H1 (cell line): ENCODE measurements at regions not wholly inside any gene's neighbourhood (a gene's known extent, or its start where the extent isn't known, plus 50 kb on each side); places are given as distances from the start of the nearest gene placed in this dataset.

ENCODE experiments used
- CTCF ChIA-PET: fragments of 300-600 bp; sonication (Branson Sonifier 250); formaldehyde crosslinking; loops from one replicate; lab custom pipeline; 2021; ENCODE audit not compliant: partially characterized antibody; lab: Charles Lee
- POLR2A ChIA-PET: fragments of 300-600 bp; sonication (Branson Sonifier 250); formaldehyde crosslinking; loops from one replicate; lab custom pipeline; 2021; ENCODE audit warnings: inconsistent platforms; ENCODE audit not compliant: partially characterized antibody; lab: Charles Lee
- DNase-seq, 2 experiments: peaks; one replicate each; pipeline versions ENCODE4 v3.0.0 to v3.0.0-alpha.2; 2010 to 2022; ENCODE audit warnings: low spot score in 2 of 2, low read depth in 1 of 2, mixed read lengths in 1 of 2
- FAIRE-seq: peaks from 2 replicates; lab custom pipeline; 2011; peaks lifted over from hg19 to GRCh38; lab: Jason Lieb, UNC
- H2AFZ ChIP-seq: 2 replicates; pipeline ENCODE4 v1.8.1; 2012; ENCODE audit warnings: low read length, inconsistent platforms
- H2AK5ac ChIP-seq: 2 replicates; pipeline ENCODE4 v1.6.1; 2013; ENCODE audit warnings: low read depth, low read length
- H2BK120ac ChIP-seq: replicated peaks from 2 replicates; pipeline ENCODE3; 2013; ENCODE audit warnings: low read depth, low read length, inconsistent platforms
- H2BK12ac ChIP-seq: 2 replicates; pipeline ENCODE4 v1.6.1; 2013; ENCODE audit warnings: low read depth, low read length
- H2BK15ac ChIP-seq: 2 replicates; pipeline ENCODE4 v1.6.1; 2013; ENCODE audit warnings: low read length
- H2BK20ac ChIP-seq: 2 replicates; pipeline ENCODE4 v1.6.1; 2013; ENCODE audit warnings: low read length
- H2BK5ac ChIP-seq: 2 replicates; pipeline ENCODE4 v1.6.1; 2013; ENCODE audit warnings: low read depth, low read length
- H3K14ac ChIP-seq: 2 replicates; pipeline ENCODE4 v1.6.1; 2013; ENCODE audit warnings: inconsistent platforms; ENCODE audit not compliant: insufficient read length
- H3K18ac ChIP-seq: 2 replicates; pipeline ENCODE4 v1.6.1; 2013; ENCODE audit warnings: low read length; ENCODE audit errors: extremely low read depth
- H3K23ac ChIP-seq: 2 replicates; pipeline ENCODE4 v1.6.1; 2013; ENCODE audit warnings: inconsistent platforms; ENCODE audit not compliant: insufficient read length
- H3K23me2 ChIP-seq: 2 replicates; pipeline ENCODE4 v1.6.1; 2013; ENCODE audit warnings: low read depth, low read length
- H3K27ac ChIP-seq: 2 replicates; pipeline ENCODE4 v1.6.1; 2011; ENCODE audit warnings: low read depth, low read length, inconsistent platforms
- H3K27me3 ChIP-seq, 4 experiments: replicated peaks in 1 of 4; 1 replicate in 1 of 4; 2 replicates in 3 of 4; pipeline versions ENCODE4 v1.6.1 to v1.8.1; 2011 to 2013; ENCODE audit warnings: low read length in 3 of 4, mild to moderate bottlenecking in 3 of 4, inconsistent platforms in 2 of 4, mixed read lengths in 2 of 4, moderate library complexity in 1 of 4; ENCODE audit not compliant: control insufficient read depth in 3 of 4, insufficient read depth in 3 of 4; ENCODE audit errors: extremely low read depth in 1 of 4
- H3K36me3 ChIP-seq, 4 experiments: 2 replicates each; pipeline versions ENCODE4 v1.6.1 to v1.8.1; 2011 to 2013; ENCODE audit warnings: mild to moderate bottlenecking in 4 of 4, low read length in 3 of 4, moderate library complexity in 2 of 4, control low read depth in 1 of 4, inconsistent platforms in 1 of 4; ENCODE audit not compliant: insufficient read depth in 4 of 4, control insufficient read depth in 2 of 4
- H3K4ac ChIP-seq: replicated peaks from 2 replicates; pipeline ENCODE3; 2013; ENCODE audit warnings: low read length, low read depth, mixed read lengths, inconsistent platforms; ENCODE audit not compliant: insufficient read length
- H3K4me1 ChIP-seq, 4 experiments: replicated peaks in 1 of 4; 1 replicate in 1 of 4; 2 replicates in 3 of 4; pipeline versions ENCODE4 v1.6.1 to v1.8.1; 2011 to 2013; ENCODE audit warnings: low read length in 3 of 4, inconsistent platforms in 2 of 4, mixed read lengths in 1 of 4; ENCODE audit not compliant: insufficient read depth in 4 of 4, control insufficient read depth in 3 of 4
- H3K4me2 ChIP-seq, 2 experiments: 2 replicates each; pipeline versions ENCODE4 v1.6.1 to v1.8.1; 2011 to 2013; ENCODE audit warnings: low read depth in 2 of 2, low read length in 2 of 2, control low read depth in 1 of 2, inconsistent platforms in 1 of 2, mild to moderate bottlenecking in 1 of 2; ENCODE audit not compliant: insufficient read depth in 1 of 2
- H3K4me3 ChIP-seq, 4 experiments: fragments of 200-600, 300-600 bp in 1 of 4; sonication (generic), shearing (Covaris generic), sonication (Bioruptor Twin) in 1 of 4; 2 replicates each; pipeline versions ENCODE4 v1.5.1 to v1.8.1; 2011 to 2016; ENCODE audit warnings: low read length in 4 of 4, low read depth in 3 of 4, control low read depth in 2 of 4, inconsistent platforms in 2 of 4, mild to moderate bottlenecking in 2 of 4, mixed read lengths in 1 of 4, moderate library complexity in 1 of 4; ENCODE audit not compliant: insufficient read depth in 2 of 4; ENCODE audit errors: extremely low read depth in 1 of 4
- H3K56ac ChIP-seq: replicated peaks from 2 replicates; pipeline ENCODE3; 2013; ENCODE audit warnings: low read depth, mild to moderate bottlenecking, mixed read lengths, low read length, inconsistent platforms; ENCODE audit not compliant: insufficient read length
- H3K79me1 ChIP-seq: 2 replicates; pipeline ENCODE4 v1.6.1; 2013; ENCODE audit warnings: low read depth, low read length, control low read depth
- H3K79me2 ChIP-seq, 2 experiments: 2 replicates each; pipeline versions ENCODE4 v1.6.1 to v1.8.1; 2012 to 2013; ENCODE audit warnings: low read length in 2 of 2, mild to moderate bottlenecking in 2 of 2, inconsistent platforms in 1 of 2; ENCODE audit not compliant: insufficient read depth in 2 of 2, control insufficient read depth in 1 of 2
- H3K9ac ChIP-seq, 4 experiments: replicated peaks in 1 of 4; 1 replicate in 1 of 4; 2 replicates in 3 of 4; pipeline versions ENCODE4 v1.6.1 to v1.8.1; 2011 to 2013; ENCODE audit warnings: low read depth in 3 of 4, low read length in 3 of 4, control low read depth in 2 of 4, mild to moderate bottlenecking in 2 of 4, moderate library complexity in 2 of 4, inconsistent platforms in 1 of 4; ENCODE audit errors: extremely low read depth in 1 of 4
- H3K9me3 ChIP-seq, 2 experiments: 2 replicates each; pipeline versions ENCODE4 v1.6.1 to v1.8.1; 2012 to 2013; ENCODE audit warnings: mild to moderate bottlenecking in 2 of 2, moderate library complexity in 2 of 2, control low read depth in 1 of 2, inconsistent platforms in 1 of 2, low read depth in 1 of 2, low read length in 1 of 2, mixed read lengths in 1 of 2; ENCODE audit not compliant: insufficient read depth in 2 of 2
- H4K20me1 ChIP-seq, 2 experiments: replicated peaks in 1 of 2; 2 replicates each; pipeline versions ENCODE3 to v1.8.1; 2011 to 2013; ENCODE audit warnings: inconsistent platforms in 2 of 2, low read length in 2 of 2, mild to moderate bottlenecking in 1 of 2; ENCODE audit not compliant: insufficient read depth in 2 of 2, control insufficient read depth in 1 of 2
- H4K5ac ChIP-seq: 2 replicates; pipeline ENCODE4 v1.6.1; 2013; ENCODE audit warnings: low read length, low read depth, mixed read lengths, inconsistent platforms; ENCODE audit not compliant: insufficient read length
- H4K8ac ChIP-seq: 2 replicates; pipeline ENCODE4 v1.8.0; 2013; ENCODE audit warnings: mild to moderate bottlenecking, moderate library complexity, low read length, inconsistent platforms; ENCODE audit not compliant: insufficient read depth; ENCODE audit errors: extremely low read depth
- H4K91ac ChIP-seq: replicated peaks from 2 replicates; pipeline ENCODE3; 2013; ENCODE audit warnings: low read length, mixed read lengths, inconsistent platforms; ENCODE audit not compliant: insufficient read length
- ASH2L ChIP-seq: fragments of 200-600, 300-600 bp; sonication (generic); IDR thresholded peaks from one replicate; pipeline ENCODE4 v1.7.1; 2017; ENCODE audit warnings: low read length
- CBX8 ChIP-seq: fragments of 300-800, 300-1000 bp; sonication (generic); IDR thresholded peaks from 2 replicates; pipeline ENCODE4 v1.7.1; 2016; ENCODE audit warnings: low read depth, low read length, borderline replicate concordance
- CTCF ChIP-seq, 3 experiments: IDR thresholded peaks; 1 replicate in 2 of 3; 2 replicates in 1 of 3; pipeline versions ENCODE4 v1.5.1 to v1.6.1; 2011; ENCODE audit warnings: low read length in 3 of 3, mild to moderate bottlenecking in 3 of 3, inconsistent platforms in 2 of 3, low read depth in 1 of 3, moderate library complexity in 1 of 3; ENCODE audit not compliant: insufficient read depth in 1 of 3; ENCODE audit errors: control extremely low read depth in 1 of 3
- KDM5A ChIP-seq: fragments of 200-600 bp; IDR thresholded peaks from 2 replicates; pipeline ENCODE4 v1.7.1; 2012; ENCODE audit warnings: mild to moderate bottlenecking, low read length, inconsistent platforms, mixed read lengths
- WGBS, 2 experiments: shearing (Covaris generic) in 1 of 2; methylation state at CpG; one replicate each; pipeline versions ENCODE4 v1.1.6 to v1.1.7; 2013 to 2015; ENCODE audit warnings: low lambda C conversion rate in 2 of 2, mixed read lengths in 2 of 2, inconsistent platforms in 1 of 2, low coverage in 1 of 2, missing lambda C conversion rate in 1 of 2; ENCODE audit not compliant: insufficient replicate concordance in 2 of 2, insufficient coverage in 1 of 2, insufficient read length in 1 of 2; ENCODE audit errors: extremely low coverage in 1 of 2, missing lambda C conversion rate in 1 of 2; 5-methylcytosine and 5-hydroxymethylcytosine counted together

GRCh38 chr1:29454616-29455380, 218.5 kb downstream of the PTPRU start:
- no peaks in the 10 kb centered on the region for H3K79me2 ChIP-seq
- no peak overlapping the region for H3K27ac ChIP-seq
- no peak for DNase-seq
- no peak overlapping the region for H2BK120ac ChIP-seq
- no peak overlapping the region for H3K14ac ChIP-seq
- H3K23ac ChIP-seq, result no peak overlapping the region
- 0 out of 2 replicates have a peak overlapping the region, but pooled peaks have one; percentile 53 for H2AK5ac ChIP-seq
- H4K91ac ChIP-seq, result peak overlapping the region; percentile 76
- H3K36me3 ChIP-seq, result no peaks in the 10 kb centered on the region
- 0 out of 2 replicates have a peak overlapping the region, but pooled peaks have one; percentile 32 for H2BK20ac ChIP-seq
- H2BK15ac ChIP-seq, result peak overlapping the region; percentile 95; the same call in 1 of the 2 replicates
- no peak overlapping the region for H2BK12ac ChIP-seq
- H3K4me2 ChIP-seq, result no peak overlapping the region
- WGBS, 2 experiments, result 73% methylated on average over 13 of the region's 13 CpGs; no CpG with 5 or more reads in 1 of the 2 experiments
- no peaks in the 10 kb centered on the region for H3K79me1 ChIP-seq
- no peak for TF ChIP-seq ASH2L
- peak in 2 of 3 experiments; percentile 8 to 11; a peak in 2 of 4 replicates for TF ChIP-seq CTCF (IDR thresholded peaks at IDR 0.05; ENCODE audit: control extremely low read depth in 1 of 3, insufficient read depth in 1 of 3, low read depth in 1 of 3, low read length in 3 of 3)
- no peak for TF ChIP-seq KDM5A
- no peak for TF ChIP-seq CBX8
- TF ChIP-seq, all 59 proteins: peak for 1
- no peak overlapping the region for H2AFZ ChIP-seq
- no peak overlapping the region for H2BK5ac ChIP-seq
- H4K5ac ChIP-seq, result no peak overlapping the region
- 0 out of 4 replicates have a peak, but pooled peaks cover 0 to 4% of the 10 kb centered on the region in 2 experiments for H3K9me3 ChIP-seq
- H3K4ac ChIP-seq, result no peak overlapping the region
- ChIA-PET CTCF (interaction anchor here (0.6 to 2.7 kb wide), 9 partner anchors 10 to 209 kb away, joined by 3 to 13 read pairs (median 3); no protein-coding TSS in a partner anchor), POLR2A (no interaction called here)
- H3K4me3 ChIP-seq, result no peak overlapping the region
- no peaks in the 10 kb centered on the region for H3K23me2 ChIP-seq
- H4K8ac ChIP-seq, result peak overlapping the region; percentile 12; the same call in 1 of the 2 replicates
- H3K4me1 ChIP-seq, result peaks cover 0 to 14% (median 5%) of the 10 kb centered on the region in 4 experiments; a peak in 6 of 7 replicates
- H3K9ac ChIP-seq, result no peak overlapping the region
- no peak overlapping the region for H3K56ac ChIP-seq
- no peaks in the 10 kb centered on the region for H4K20me1 ChIP-seq
- H3K27me3 ChIP-seq, result no peaks in the 10 kb centered on the region
- H3K18ac ChIP-seq, result no peak overlapping the region
- no peak for FAIRE-seq
